ENCODE measurements at regions not wholly inside any gene's neighbourhood (a gene's known extent, or its start where the extent isn't known, plus 50 kb on each side); places are given as distances from the start of the nearest gene placed in this dataset.
"Not testable (repeated sequence)": the region's sequence is repeated elsewhere in the genome, so short reads cannot be mapped to it uniquely, and the experiment has no call there.

DNA sequence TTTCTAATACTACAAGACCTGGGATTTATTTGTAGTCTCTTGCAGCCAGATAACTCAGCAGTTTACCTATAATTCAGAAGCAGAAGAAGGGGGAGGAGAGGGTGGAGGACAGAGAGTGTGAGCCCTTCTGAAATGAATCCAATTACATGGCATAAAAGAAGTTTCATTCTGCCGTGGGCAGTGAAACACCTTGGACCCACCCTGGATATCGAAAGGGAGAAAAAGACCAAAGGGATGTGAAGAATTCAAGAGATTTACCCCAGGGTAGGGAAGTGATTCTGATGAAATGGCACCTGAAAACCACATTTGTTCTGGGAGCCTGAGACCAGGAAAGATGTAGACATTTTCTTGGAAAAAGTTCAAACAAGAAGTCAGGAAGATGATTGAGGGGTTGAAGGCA, 140.9 kb downstream of the NDFIP2 start:
- in situ Hi-C loops (cut with MboI; ENCODE audit: low pct_ligation_motif_present in 1 of 4, low pct_unique_long_range_greater_than_20kb in 1 of 4, low sequenced_read_pairs in 3 of 4) = no loop called here
- no peak for DNase-seq
- no peaks in the 10 kb centered on the region for H3K27me3 ChIP-seq
- intact Hi-C loops (cut with DNase I; ENCODE audit: low total_unique reads) = no loop called here
- 88 to 100% methylated on average over 2 of the region's 2 CpGs for WGBS, 2 donors (ENCODE audit: low coverage in 1 of 2)
- no peaks in the 10 kb centered on the region for H3K9me3 ChIP-seq
- no peaks in the 10 kb centered on the region for H3K36me3 ChIP-seq
- H3K4me3 ChIP-seq = no peak overlapping the region
- no peak overlapping the region for H3K27ac ChIP-seq
- TF ChIP-seq POLR2A (IDR thresholded peaks at IDR 0.05) = no peak
- TF ChIP-seq EP300 (IDR thresholded peaks at IDR 0.05; ENCODE audit: low read depth) = no peak
- TF ChIP-seq, protein P1, sequence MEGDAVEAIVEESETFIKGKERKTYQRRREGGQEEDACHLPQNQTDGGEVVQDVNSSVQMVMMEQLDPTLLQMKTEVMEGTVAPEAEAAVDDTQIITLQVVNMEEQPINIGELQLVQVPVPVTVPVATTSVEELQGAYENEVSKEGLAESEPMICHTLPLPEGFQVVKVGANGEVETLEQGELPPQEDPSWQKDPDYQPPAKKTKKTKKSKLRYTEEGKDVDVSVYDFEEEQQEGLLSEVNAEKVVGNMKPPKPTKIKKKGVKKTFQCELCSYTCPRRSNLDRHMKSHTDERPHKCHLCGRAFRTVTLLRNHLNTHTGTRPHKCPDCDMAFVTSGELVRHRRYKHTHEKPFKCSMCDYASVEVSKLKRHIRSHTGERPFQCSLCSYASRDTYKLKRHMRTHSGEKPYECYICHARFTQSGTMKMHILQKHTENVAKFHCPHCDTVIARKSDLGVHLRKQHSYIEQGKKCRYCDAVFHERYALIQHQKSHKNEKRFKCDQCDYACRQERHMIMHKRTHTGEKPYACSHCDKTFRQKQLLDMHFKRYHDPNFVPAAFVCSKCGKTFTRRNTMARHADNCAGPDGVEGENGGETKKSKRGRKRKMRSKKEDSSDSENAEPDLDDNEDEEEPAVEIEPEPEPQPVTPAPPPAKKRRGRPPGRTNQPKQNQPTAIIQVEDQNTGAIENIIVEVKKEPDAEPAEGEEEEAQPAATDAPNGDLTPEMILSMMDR (IDR thresholded peaks at IDR 0.05) = no peak
- TF ChIP-seq POLR2AphosphoS5 (IDR thresholded peaks at IDR 0.05) = no peak
- no peaks in the 10 kb centered on the region for H3K4me1 ChIP-seq

DNA sequence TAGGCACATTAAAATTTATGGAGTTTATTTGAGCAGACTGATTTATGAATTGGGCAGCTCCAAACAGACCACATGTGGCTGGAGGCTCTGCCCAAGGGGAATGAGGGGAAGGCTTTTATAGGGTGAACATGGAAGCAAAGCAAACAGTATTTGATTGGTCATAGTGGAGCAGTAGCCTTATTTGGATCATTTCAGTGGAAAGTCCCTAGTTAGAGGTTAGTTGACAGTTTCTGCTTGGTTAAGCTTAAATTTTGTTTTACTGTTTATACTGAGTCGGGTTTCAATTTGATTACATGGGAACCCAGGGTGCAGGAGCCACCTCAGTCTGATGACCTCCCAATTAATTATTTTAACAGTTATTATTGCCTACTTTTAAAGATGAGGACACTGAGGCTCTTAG, 140.5 kb downstream of the NDFIP2 start:
- Histone ChIP-seq H3K9me3 (no peaks in the 10 kb centered on the region), H3K36me3 (no peaks in the 10 kb centered on the region), H3K4me3 (no peak overlapping the region), H3K4me1 (no peaks in the 10 kb centered on the region), H3K27me3 (no peaks in the 10 kb centered on the region), H3K27ac (no peak overlapping the region)
- TF ChIP-seq POLR2A (IDR thresholded peaks at IDR 0.05) (no peak), EP300 (IDR thresholded peaks at IDR 0.05; ENCODE audit: low read depth) (no peak), POLR2AphosphoS5 (IDR thresholded peaks at IDR 0.05) (no peak)
- TF ChIP-seq, protein P1 (IDR thresholded peaks at IDR 0.05) = no peak
- in situ Hi-C loops (cut with MboI; ENCODE audit: low pct_ligation_motif_present in 1 of 4, low pct_unique_long_range_greater_than_20kb in 1 of 4, low sequenced_read_pairs in 3 of 4) = no loop called here
- DNase-seq = no peak
- 80 to 91% methylated on average over 1 of the region's 1 CpG for WGBS, 2 donors (ENCODE audit: low coverage in 1 of 2)
- intact Hi-C loops (cut with DNase I; ENCODE audit: low total_unique reads) = no loop called here

- in situ Hi-C loops (cut with MboI; ENCODE audit: low pct_ligation_motif_present in 1 of 4, low pct_unique_long_range_greater_than_20kb in 1 of 4, low sequenced_read_pairs in 3 of 4) = no loop called here
- H3K4me3 ChIP-seq = no peak overlapping the region
These were observed 133.4 kb downstream of the NDFIP2 start for GRCh38 chr13:79614250-79614918.

GRCh38 chr13:79612604-79613003, 131.6 kb downstream of the NDFIP2 start:
- no peak overlapping the region for H3K27ac ChIP-seq
- no peaks in the 10 kb centered on the region for H3K4me1 ChIP-seq
- no peaks in the 10 kb centered on the region for H3K36me3 ChIP-seq
- no peaks in the 10 kb centered on the region for H3K27me3 ChIP-seq
- H3K9me3 ChIP-seq = no peaks in the 10 kb centered on the region
- WGBS, 2 donors (ENCODE audit: low coverage in 1 of 2) = 54% methylated on average over 2 of the region's 2 CpGs; no CpG with 5 or more reads in 1 of the 2 donors
- intact Hi-C loops (cut with DNase I; ENCODE audit: low total_unique reads) (no loop called here), in situ Hi-C loops (cut with MboI; ENCODE audit: low pct_ligation_motif_present in 1 of 4, low pct_unique_long_range_greater_than_20kb in 1 of 4, low sequenced_read_pairs in 3 of 4) (no loop called here)
- no peak for TF ChIP-seq POLR2AphosphoS5 (IDR thresholded peaks at IDR 0.05)
- H3K4me3 ChIP-seq = no peak overlapping the region
- no peak for DNase-seq

More at GRCh38 chr13:79614250-79614918, 133.4 kb downstream of the NDFIP2 start:
- TF ChIP-seq, protein P1 (IDR thresholded peaks at IDR 0.05) = no peak
- TF ChIP-seq EP300 (IDR thresholded peaks at IDR 0.05; ENCODE audit: low read depth) (no peak), POLR2A (IDR thresholded peaks at IDR 0.05) (no peak), POLR2AphosphoS5 (IDR thresholded peaks at IDR 0.05) (no peak)
- intact Hi-C loops (cut with DNase I; ENCODE audit: low total_unique reads) = no loop called here
- Histone ChIP-seq H3K27ac (no peak overlapping the region), H3K4me1 (no peaks in the 10 kb centered on the region), H3K27me3 (no peaks in the 10 kb centered on the region), H3K36me3 (no peaks in the 10 kb centered on the region), H3K9me3 (no peaks in the 10 kb centered on the region)
- DNase-seq = no peak

GRCh38 chr13:79607895-79608294, 126.9 kb downstream of the NDFIP2 start:
- H3K27ac ChIP-seq; H3K4me1 ChIP-seq; H3K36me3 ChIP-seq; DNase-seq; H3K9me3 ChIP-seq; in situ Hi-C loops (cut with MboI; ENCODE audit: low pct_ligation_motif_present in 1 of 4, low pct_unique_long_range_greater_than_20kb in 1 of 4, low sequenced_read_pairs in 3 of 4); H3K4me3 ChIP-seq; intact Hi-C loops (cut with DNase I; ENCODE audit: low total_unique reads); H3K27me3 ChIP-seq: not testable (repeated sequence)

Data from transverse colon (tissue), 4 donors.